ENCODE measurements at regions not wholly inside any gene's neighbourhood (a gene's known extent, or its start where the extent isn't known, plus 50 kb on each side); places are given as distances from the start of the nearest gene placed in this dataset.

GRCh38 chr2:155830817-155831579 lies 501.5 kb downstream of the NR4A2 start:
- no peaks in the 10 kb centered on the region for H3K27me3 ChIP-seq
- DNase-seq = peak; percentile 24 to 60
- H3K4me1 ChIP-seq = no peaks in the 10 kb centered on the region
- no peak overlapping the region for H3K27ac ChIP-seq
- no peaks in the 10 kb centered on the region for H3K9me3 ChIP-seq (replicated peaks)
- no peaks in the 10 kb centered on the region for H3K36me3 ChIP-seq
- H3K4me3 ChIP-seq = no peak overlapping the region

DNA sequence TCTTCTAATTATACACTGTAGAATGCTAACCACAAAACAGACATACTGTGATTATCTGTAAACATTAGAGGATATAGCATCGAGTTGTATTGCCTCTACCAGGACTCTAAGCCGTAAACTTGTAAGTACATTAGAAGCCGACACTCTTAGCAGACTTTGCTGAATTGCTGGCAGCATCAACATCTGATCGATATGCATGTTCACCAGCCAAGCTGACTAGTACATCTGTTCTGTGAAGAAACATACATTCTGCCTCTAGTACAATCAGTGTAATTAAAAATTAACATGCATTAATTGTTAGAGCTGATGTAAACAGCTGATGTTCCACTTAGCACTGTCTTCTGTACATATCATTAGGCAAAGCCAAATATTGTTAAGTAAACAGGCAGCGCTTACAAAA lies 502.2 kb downstream of the NR4A2 start:
- Histone ChIP-seq H3K27ac (no peak overlapping the region), H3K9me3 (replicated peaks) (no peaks in the 10 kb centered on the region), H3K27me3 (no peaks in the 10 kb centered on the region), H3K4me3 (no peak overlapping the region), H3K4me1 (no peaks in the 10 kb centered on the region), H3K36me3 (no peaks in the 10 kb centered on the region)
- DNase-seq = no peak

DNA sequence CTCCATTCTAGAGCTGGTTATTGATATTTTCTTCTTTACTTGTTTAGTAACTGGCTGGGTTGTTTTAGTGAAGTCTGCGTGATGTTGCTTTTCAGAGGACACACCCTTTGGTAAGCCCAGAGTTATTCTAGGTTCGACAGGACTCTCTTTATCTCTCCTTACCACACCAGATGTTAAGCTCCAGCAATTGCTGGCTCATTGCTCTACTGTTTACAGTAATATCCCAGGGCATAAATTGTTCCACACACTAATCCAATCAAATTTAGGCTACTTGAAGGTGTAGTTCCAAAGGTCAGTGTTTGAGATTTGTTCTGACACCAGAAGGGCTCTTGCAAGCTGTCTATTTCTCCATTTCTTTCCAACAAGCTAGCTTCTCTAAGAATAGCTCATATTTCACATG lies 506.6 kb downstream of the NR4A2 start:
- no peak overlapping the region for H3K27ac ChIP-seq
- no peaks in the 10 kb centered on the region for H3K4me1 ChIP-seq
- H3K36me3 ChIP-seq = no peaks in the 10 kb centered on the region
- no peaks in the 10 kb centered on the region for H3K27me3 ChIP-seq
- H3K4me3 ChIP-seq = no peak overlapping the region
- H3K9me3 ChIP-seq (replicated peaks) = no peaks in the 10 kb centered on the region
- DNase-seq = no peak

- Histone ChIP-seq H3K4me3 (no peak overlapping the region), H3K36me3 (no peaks in the 10 kb centered on the region), H3K27me3 (no peaks in the 10 kb centered on the region), H3K27ac (no peak overlapping the region), H3K4me1 (no peaks in the 10 kb centered on the region), H3K9me3 (replicated peaks) (no peaks in the 10 kb centered on the region)
- DNase-seq = peak; percentile 54 to 73
Observed at GRCh38 chr2:155815851-155816250, 516.7 kb downstream of the NR4A2 start.

GRCh38 chr2:155815275-155815674 lies 517.2 kb downstream of the NR4A2 start:
- DNase-seq = no peak
- H3K27ac ChIP-seq = no peak overlapping the region
- no peaks in the 10 kb centered on the region for H3K27me3 ChIP-seq
- H3K4me1 ChIP-seq = no peaks in the 10 kb centered on the region
- no peak overlapping the region for H3K4me3 ChIP-seq
- no peaks in the 10 kb centered on the region for H3K9me3 ChIP-seq (replicated peaks)
- H3K36me3 ChIP-seq = no peaks in the 10 kb centered on the region

DNA sequence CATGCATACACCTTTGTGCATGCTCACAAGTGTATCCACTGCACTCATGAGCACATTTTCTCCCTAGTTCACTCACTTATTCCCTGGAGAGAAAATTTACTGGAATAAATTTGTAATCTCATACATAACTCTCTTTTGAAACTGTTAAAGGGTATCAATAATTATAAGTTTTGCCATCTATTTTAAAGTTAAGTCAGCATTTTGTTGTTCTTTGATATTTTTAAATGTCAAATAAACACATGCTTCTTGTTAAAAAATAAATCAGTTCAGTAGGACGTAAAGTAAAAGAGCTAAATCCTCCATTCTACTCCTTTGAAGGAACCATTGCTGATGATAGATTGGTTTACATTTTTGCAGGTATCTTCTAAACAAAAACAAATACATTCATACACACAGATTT lies 522.1 kb downstream of the NR4A2 start:
- H3K9me3 ChIP-seq (replicated peaks) = no peaks in the 10 kb centered on the region
- no peak overlapping the region for H3K4me3 ChIP-seq
- no peak for DNase-seq
- no peaks in the 10 kb centered on the region for H3K4me1 ChIP-seq
- no peak overlapping the region for H3K27ac ChIP-seq
- H3K27me3 ChIP-seq = no peaks in the 10 kb centered on the region
- H3K36me3 ChIP-seq = no peaks in the 10 kb centered on the region

GRCh38 chr2:155802888-155803287 lies 529.6 kb downstream of the NR4A2 start:
- Histone ChIP-seq H3K4me1 (no peaks in the 10 kb centered on the region), H3K27me3 (no peaks in the 10 kb centered on the region), H3K36me3 (no peaks in the 10 kb centered on the region)

DNA sequence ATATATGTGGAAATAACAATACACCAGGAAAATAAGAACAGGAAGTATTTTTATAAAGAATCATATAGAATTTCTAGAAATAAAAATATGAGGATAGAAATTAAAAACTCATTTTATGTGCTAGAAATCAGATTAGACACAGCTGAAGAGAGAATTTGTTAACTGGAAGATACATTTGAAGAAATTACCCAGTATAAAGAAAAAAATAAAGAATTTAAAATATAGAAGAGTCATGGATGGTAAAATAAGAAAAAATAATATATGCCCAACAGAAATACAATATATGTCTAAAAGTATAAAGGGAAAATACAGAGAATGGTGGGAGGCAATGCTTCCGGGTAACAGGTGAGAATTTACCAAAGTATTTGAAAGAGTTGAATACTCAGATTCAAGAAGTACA lies 539.9 kb downstream of the NR4A2 start:
- DNase-seq = no peak
- Histone ChIP-seq H3K9me3 (replicated peaks) (peaks cover 10% of the 10 kb centered on the region; the same call in 1 of the 2 replicates), H3K27me3 (no peaks in the 10 kb centered on the region), H3K4me3 (no peak overlapping the region), H3K27ac (no peak overlapping the region), H3K4me1 (no peaks in the 10 kb centered on the region), H3K36me3 (no peaks in the 10 kb centered on the region)

More at GRCh38 chr2:155802888-155803287, 529.6 kb downstream of the NR4A2 start:
- Histone ChIP-seq H3K9me3 (replicated peaks) (no peaks in the 10 kb centered on the region), H3K4me3 (no peak overlapping the region), H3K27ac (no peak overlapping the region)
- no peak for DNase-seq

- Histone ChIP-seq H3K27me3 (no peaks in the 10 kb centered on the region), H3K4me3 (no peak overlapping the region), H3K27ac (no peak overlapping the region), H3K36me3 (no peaks in the 10 kb centered on the region), H3K4me1 (no peaks in the 10 kb centered on the region), H3K9me3 (replicated peaks) (no peaks in the 10 kb centered on the region)
- no peak for DNase-seq
Observed at GRCh38 chr2:155770516-155770915, 562.0 kb downstream of the NR4A2 start.

DNA sequence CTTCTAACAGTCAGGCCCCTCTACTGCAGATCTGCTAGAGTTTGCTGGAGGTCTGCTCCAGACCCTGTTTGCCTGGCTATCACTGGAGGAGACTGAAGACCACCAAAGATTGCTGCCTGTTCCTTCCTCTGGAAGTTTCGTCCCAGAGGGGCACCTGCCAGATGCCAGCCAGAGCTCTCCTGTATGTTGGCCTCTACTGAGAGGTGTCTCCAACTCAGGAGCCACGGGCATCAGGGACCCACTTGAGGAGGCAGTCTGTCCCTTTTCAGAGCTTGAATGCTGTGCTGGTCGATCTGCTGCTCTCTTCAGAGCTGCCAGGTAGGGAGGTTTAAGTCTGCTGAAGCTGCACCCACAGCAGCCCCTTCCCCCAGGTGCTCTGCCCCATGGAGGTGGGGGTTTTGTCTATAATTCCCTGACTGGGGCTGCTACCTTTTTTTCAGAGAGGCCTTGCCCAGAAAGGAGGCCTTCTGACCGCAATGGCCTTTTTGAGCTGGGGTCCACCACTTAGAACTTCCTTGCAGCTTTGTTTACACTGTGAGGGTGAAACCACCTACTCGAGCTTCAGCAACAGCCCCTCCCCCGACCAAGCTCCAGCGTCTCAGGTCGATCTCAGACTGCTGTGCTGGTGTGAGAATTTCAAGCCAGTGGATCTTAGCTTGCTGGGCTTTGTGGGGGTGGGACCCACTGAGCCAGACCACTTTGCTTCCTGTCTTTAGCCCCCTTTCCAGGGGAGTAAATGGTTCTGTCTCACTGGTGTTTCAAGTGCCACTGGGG lies 566.0 kb downstream of the NR4A2 start:
- no peak for DNase-seq
- no peaks in the 10 kb centered on the region for H3K9me3 ChIP-seq (replicated peaks)
- no peak overlapping the region for H3K4me3 ChIP-seq
- no peaks in the 10 kb centered on the region for H3K36me3 ChIP-seq
- no peaks in the 10 kb centered on the region for H3K27me3 ChIP-seq
- H3K4me1 ChIP-seq = no peaks in the 10 kb centered on the region
- no peak overlapping the region for H3K27ac ChIP-seq

GRCh38 chr2:155755481-155755880 lies 577.0 kb downstream of the NR4A2 start:
- no peak for DNase-seq
- Histone ChIP-seq H3K4me3 (no peak overlapping the region), H3K36me3 (no peaks in the 10 kb centered on the region), H3K4me1 (no peaks in the 10 kb centered on the region), H3K9me3 (replicated peaks) (no peaks in the 10 kb centered on the region), H3K27ac (no peak overlapping the region), H3K27me3 (no peaks in the 10 kb centered on the region)

DNA sequence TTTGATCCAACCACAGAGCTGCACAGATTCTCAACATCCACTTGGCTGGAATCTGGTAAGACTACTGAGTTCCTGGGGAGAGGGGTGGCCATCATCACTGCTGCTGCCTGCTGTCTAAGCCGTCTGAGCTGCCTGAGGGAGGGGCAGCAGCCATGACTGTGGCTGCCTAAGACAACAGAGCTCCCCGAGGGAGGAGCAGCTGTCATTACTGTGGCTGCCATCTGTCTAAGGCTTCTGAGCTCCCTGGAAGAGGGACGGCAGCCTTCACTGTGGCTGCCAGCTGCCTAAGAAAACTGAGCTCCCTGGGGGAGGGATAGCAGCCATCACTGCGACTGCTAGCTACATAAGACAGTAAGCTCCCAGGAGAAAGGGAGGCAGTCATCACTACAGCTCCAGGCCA lies 584.4 kb downstream of the NR4A2 start:
- Histone ChIP-seq H3K4me3 (no peak overlapping the region), H3K27ac (0 out of 2 replicates have a peak overlapping the region, but pooled peaks have one; percentile 4), H3K9me3 (replicated peaks) (no peaks in the 10 kb centered on the region), H3K36me3 (no peaks in the 10 kb centered on the region), H3K4me1 (peaks cover 5% of the 10 kb centered on the region; the same call in 1 of the 2 replicates), H3K27me3 (no peaks in the 10 kb centered on the region)
- DNase-seq = peak; percentile 80 to 88

DNA sequence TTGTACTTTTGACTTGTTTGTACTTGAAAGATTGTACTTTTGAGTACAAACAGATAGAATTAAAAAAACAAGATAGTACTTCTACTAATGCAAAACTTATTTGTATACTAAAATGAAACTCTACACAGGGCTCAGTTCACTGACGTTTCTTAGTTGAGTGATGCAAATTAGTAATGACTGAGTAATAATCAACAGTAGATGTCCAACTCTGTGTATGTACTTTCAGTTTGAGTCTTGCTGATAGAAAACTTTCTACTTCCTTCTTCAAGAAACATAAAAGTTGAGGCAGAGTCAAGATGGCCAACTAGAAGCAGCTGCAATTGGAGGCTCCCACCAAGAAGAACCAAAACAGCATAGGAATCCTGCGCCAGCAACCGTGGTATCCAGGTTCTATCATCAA lies 585.0 kb downstream of the NR4A2 start:
- Histone ChIP-seq H3K36me3 (no peaks in the 10 kb centered on the region), H3K4me3 (no peak overlapping the region), H3K27ac (no peak overlapping the region), H3K4me1 (peaks cover 5% of the 10 kb centered on the region; the same call in 1 of the 2 replicates), H3K27me3 (no peaks in the 10 kb centered on the region), H3K9me3 (replicated peaks) (no peaks in the 10 kb centered on the region)
- no peak for DNase-seq

GRCh38 chr2:155733091-155733853 lies 599.2 kb downstream of the NR4A2 start:
- Histone ChIP-seq H3K27ac (peak overlapping the region; percentile 45), H3K36me3 (no peaks in the 10 kb centered on the region)
- peak; percentile 75 to 87 for DNase-seq

DNA sequence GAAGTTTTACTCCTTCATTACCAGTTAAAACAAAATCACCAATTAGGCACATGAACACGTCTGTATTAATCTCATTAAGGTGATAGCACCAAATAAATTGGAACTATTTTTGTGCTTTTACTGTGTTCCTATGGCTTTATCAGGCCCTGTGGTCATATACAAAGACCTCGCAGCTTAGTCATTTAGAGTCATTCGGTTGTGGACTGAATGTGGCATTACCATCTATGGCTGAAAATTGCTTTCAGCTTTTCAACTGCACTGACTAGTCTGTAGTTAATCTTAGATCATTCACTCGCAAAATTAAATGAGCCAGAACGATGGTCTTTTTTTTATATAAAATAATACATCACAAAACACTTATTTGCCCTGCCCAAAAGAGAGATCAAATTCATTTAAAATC lies 601.7 kb downstream of the NR4A2 start:
- Histone ChIP-seq H3K9me3 (replicated peaks) (no peaks in the 10 kb centered on the region), H3K4me3 (no peak overlapping the region), H3K4me1 (peaks cover 18% of the 10 kb centered on the region), H3K36me3 (no peaks in the 10 kb centered on the region), H3K27me3 (no peaks in the 10 kb centered on the region), H3K27ac (no peak overlapping the region)
- no peak for DNase-seq

More at GRCh38 chr2:155733091-155733853, 599.2 kb downstream of the NR4A2 start:
- no peaks in the 10 kb centered on the region for H3K9me3 ChIP-seq (replicated peaks)
- H3K4me3 ChIP-seq = peak overlapping the region; percentile 24; the same call in 1 of the 2 replicates
- no peaks in the 10 kb centered on the region for H3K27me3 ChIP-seq
- peaks cover 18% of the 10 kb centered on the region for H3K4me1 ChIP-seq

Data from SJCRH30 (cell line).